GM23338 (cell line): ENCODE measurements at regions not wholly inside any gene's neighbourhood (a gene's known extent, or its start where the extent isn't known, plus 50 kb on each side); places are given as distances from the start of the nearest gene placed in this dataset.

Experiments
- ATAC-seq: fragments of 200-7000 bp; cut with Tn5 transposase; 3 replicates; pipeline ENCODE4 v1.9.1; 2020
- DNase-seq: peaks from one replicate; pipeline ENCODE4 v3.0.0-alpha.2; 2015; ENCODE audit warnings: low spot score
- H2AFZ ChIP-seq: fragments of 200-600 bp; sonication (generic); 2 replicates; pipeline ENCODE4 v1.8.0; 2016; ENCODE audit warnings: antibody characterized with exemption, mild to moderate bottlenecking, moderate library complexity
- H3F3A ChIP-seq: fragments of 200-600 bp; sonication (generic); replicated peaks from 2 replicates; pipeline ENCODE4 v1.8.0; 2017; ENCODE audit warnings: antibody characterized with exemption, mixed run types, low read depth
- H3K27ac ChIP-seq: fragments of 200-600 bp; sonication (generic); 2 replicates; pipeline ENCODE4 v1.6.1; 2016; ENCODE audit warnings: low read depth
- H3K27me3 ChIP-seq: fragments of 200-600 bp; sonication (generic); 2 replicates; pipeline ENCODE4 v1.8.0; 2016; ENCODE audit warnings: mild to moderate bottlenecking, mixed run types, moderate library complexity; ENCODE audit not compliant: insufficient read depth
- H3K36me3 ChIP-seq: fragments of 200-600 bp; sonication (generic); 2 replicates; pipeline ENCODE4 v1.8.0; 2016; ENCODE audit warnings: mild to moderate bottlenecking; ENCODE audit not compliant: insufficient read depth
- H3K4me1 ChIP-seq: fragments of 200-600 bp; sonication (generic); 2 replicates; pipeline ENCODE4 v1.8.0; 2016; ENCODE audit warnings: mild to moderate bottlenecking, moderate library complexity; ENCODE audit not compliant: insufficient read depth
- H3K4me2 ChIP-seq: fragments of 200-600 bp; sonication (generic); 2 replicates; pipeline ENCODE4 v1.7.1; 2017; ENCODE audit warnings: mixed run types
- H3K4me3 ChIP-seq: fragments of 200-600 bp; sonication (generic); 2 replicates; pipeline ENCODE4 v1.6.1; 2016; ENCODE audit warnings: mixed run types
- H3K79me2 ChIP-seq: fragments of 200-600 bp; sonication (generic); replicated peaks from 2 replicates; pipeline ENCODE4 v1.8.0; 2017; ENCODE audit warnings: mild to moderate bottlenecking; ENCODE audit not compliant: insufficient read depth
- H3K9me2 ChIP-seq: fragments of 200-600 bp; sonication (generic); 2 replicates; pipeline ENCODE4 v1.8.0; 2017; ENCODE audit not compliant: insufficient read depth
- H4K20me1 ChIP-seq: fragments of 200-600 bp; sonication (generic); replicated peaks from 2 replicates; pipeline ENCODE4 v1.8.0; 2017; ENCODE audit warnings: mild to moderate bottlenecking; ENCODE audit not compliant: insufficient read depth
- H3K27ac Mint-ChIP-seq: 2 replicates; pipeline ENCODE4 v1.8.0; 2020; ENCODE audit warnings: inconsistent platforms, mild to moderate bottlenecking, moderate library complexity, mixed read lengths
- H3K27me3 Mint-ChIP-seq: 3 replicates; pipeline ENCODE4 v1.8.0; 2022; ENCODE audit warnings: low read depth, mild to moderate bottlenecking, moderate library complexity, mixed read lengths, inconsistent platforms; ENCODE audit not compliant: insufficient read depth, poor library complexity
- H3K36me3 Mint-ChIP-seq: 3 replicates; pipeline ENCODE4 v1.8.0; 2021; ENCODE audit warnings: low read depth, mild to moderate bottlenecking, inconsistent platforms, moderate library complexity, mixed read lengths
- H3K4me1 Mint-ChIP-seq: 3 replicates; pipeline ENCODE4 v1.8.0; 2020; ENCODE audit warnings: mild to moderate bottlenecking, inconsistent platforms, mixed read lengths
- H3K4me3 Mint-ChIP-seq: 3 replicates; pipeline ENCODE4 v1.8.0; 2021; ENCODE audit warnings: moderate library complexity, mild to moderate bottlenecking, inconsistent platforms, mixed read lengths
- H3K9me3 Mint-ChIP-seq: 3 replicates; pipeline ENCODE4 v1.8.0; 2020; ENCODE audit warnings: moderate library complexity, mild to moderate bottlenecking, inconsistent platforms, mixed read lengths
- JUNB ChIP-seq: IDR thresholded peaks from one replicate; pipeline ENCODE4 v1.6.1; 2016; ENCODE audit warnings: antibody characterized with exemption; ENCODE audit not compliant: unreplicated experiment
- TF ChIP-seq, protein P1 (sequence below), 2 experiments: fragments of 200-600 bp in 1 of 2; sonication (generic) in 1 of 2; conservative IDR thresholded peaks; 2 replicates each; pipeline versions ENCODE4 v1.5.1 to v1.6.1; 2016 to 2017; ENCODE audit warnings: antibody characterized with exemption in 2 of 2, low read depth in 2 of 2, mild to moderate bottlenecking in 2 of 2, moderate library complexity in 1 of 2

DNA sequence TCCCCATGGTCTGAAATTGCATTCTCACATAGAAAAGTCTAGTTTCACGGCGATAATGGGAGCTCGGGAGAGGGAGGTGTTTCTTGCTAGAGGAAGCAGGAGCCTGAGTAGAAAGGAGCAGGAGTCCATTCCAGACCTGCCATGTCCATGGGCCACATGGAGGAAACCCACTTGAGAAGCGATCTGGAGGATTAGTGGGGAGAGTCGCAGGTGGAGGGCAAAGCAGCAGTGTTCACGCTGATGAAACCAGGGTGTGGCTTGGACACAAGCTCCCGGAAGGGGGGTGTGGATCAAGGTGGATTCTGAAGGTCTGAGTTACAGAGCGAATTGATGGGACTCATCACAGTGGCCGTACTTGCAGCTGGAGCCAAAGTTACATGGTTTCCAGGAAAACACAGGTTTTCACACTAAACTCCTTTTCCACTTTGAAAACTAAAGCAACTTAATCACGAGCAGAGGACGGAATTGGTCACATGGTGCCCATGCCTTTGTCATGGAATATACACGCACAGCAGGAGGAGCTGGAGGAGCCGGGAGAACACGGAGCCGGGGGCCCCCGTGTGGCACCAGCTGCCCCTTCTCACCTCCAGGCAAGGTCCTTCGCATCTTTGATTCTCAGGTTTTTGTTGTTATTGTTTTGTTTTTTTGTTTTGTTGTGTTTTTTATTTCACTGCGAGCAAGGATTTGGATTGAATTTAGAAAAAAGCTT, 255.1 kb upstream of the MYT1L start:
- Mint-ChIP-seq H3K36me3 (no peaks in the 10 kb centered on the region), H3K27me3 (peaks cover 2% of the 10 kb centered on the region), H3K9me3 (no peaks in the 10 kb centered on the region; the same call in 2 of the 3 replicates), H3K4me1 (peaks cover 14% of the 10 kb centered on the region), H3K4me3 (no peak overlapping the region), H3K27ac (no peak overlapping the region)
- Histone ChIP-seq H3K4me1 (no peaks in the 10 kb centered on the region), H3K27me3 (no peaks in the 10 kb centered on the region), H4K20me1 (no peaks in the 10 kb centered on the region), H2AFZ (no peak overlapping the region), H3K27ac (no peak overlapping the region), H3F3A (no peaks in the 10 kb centered on the region), H3K4me2 (no peak overlapping the region), H3K36me3 (no peaks in the 10 kb centered on the region), H3K4me3 (no peak overlapping the region), H3K79me2 (no peaks in the 10 kb centered on the region), H3K9me2 (peaks cover 5% of the 10 kb centered on the region; the same call in 1 of the 2 replicates)
- DNase-seq = no peak
- peak; percentile 35; the same call in 1 of the 3 replicates for ATAC-seq
- TF ChIP-seq, protein P1, sequence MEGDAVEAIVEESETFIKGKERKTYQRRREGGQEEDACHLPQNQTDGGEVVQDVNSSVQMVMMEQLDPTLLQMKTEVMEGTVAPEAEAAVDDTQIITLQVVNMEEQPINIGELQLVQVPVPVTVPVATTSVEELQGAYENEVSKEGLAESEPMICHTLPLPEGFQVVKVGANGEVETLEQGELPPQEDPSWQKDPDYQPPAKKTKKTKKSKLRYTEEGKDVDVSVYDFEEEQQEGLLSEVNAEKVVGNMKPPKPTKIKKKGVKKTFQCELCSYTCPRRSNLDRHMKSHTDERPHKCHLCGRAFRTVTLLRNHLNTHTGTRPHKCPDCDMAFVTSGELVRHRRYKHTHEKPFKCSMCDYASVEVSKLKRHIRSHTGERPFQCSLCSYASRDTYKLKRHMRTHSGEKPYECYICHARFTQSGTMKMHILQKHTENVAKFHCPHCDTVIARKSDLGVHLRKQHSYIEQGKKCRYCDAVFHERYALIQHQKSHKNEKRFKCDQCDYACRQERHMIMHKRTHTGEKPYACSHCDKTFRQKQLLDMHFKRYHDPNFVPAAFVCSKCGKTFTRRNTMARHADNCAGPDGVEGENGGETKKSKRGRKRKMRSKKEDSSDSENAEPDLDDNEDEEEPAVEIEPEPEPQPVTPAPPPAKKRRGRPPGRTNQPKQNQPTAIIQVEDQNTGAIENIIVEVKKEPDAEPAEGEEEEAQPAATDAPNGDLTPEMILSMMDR (conservative IDR thresholded peaks at IDR 0.05; ENCODE audit: low read depth in 2 of 2) = 0 out of 4 replicates have a peak, but pooled peaks of 1 of the 2 experiments have one; percentile 10
- TF ChIP-seq JUNB = no peak

DNA sequence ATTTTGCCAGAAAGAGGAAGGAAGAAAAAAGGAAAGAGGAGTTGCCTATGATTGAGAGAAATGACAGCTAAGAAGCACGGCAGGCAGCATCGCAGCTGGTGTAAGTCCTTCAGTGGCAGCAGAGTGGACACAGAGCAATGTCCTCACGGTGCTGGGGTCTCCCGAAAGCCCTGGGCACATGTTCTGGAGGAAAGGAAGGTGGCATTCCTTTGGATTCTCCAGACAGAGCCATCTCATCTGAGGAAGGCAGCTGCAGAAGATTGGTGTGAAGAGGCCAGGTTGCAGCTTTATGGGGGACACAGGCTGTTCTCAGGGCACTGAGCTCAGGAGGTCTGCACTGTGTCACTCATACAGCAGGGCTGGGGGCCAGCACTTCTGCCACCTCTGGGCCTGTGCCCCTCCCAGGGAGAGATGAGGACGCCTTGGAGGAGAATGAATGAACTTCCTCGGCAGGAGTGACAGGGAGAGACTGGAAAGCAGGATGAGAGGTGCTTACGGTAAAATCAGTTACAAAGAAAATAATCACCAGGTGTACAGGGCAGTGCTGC, 252.0 kb upstream of the MYT1L start:
- DNase-seq (no peak), ATAC-seq (no peak)
- Histone ChIP-seq H3K4me3 (no peak overlapping the region), H3F3A (no peaks in the 10 kb centered on the region), H3K36me3 (no peaks in the 10 kb centered on the region), H3K27ac (no peak overlapping the region), H3K79me2 (no peaks in the 10 kb centered on the region), H3K4me1 (no peaks in the 10 kb centered on the region), H2AFZ (no peak overlapping the region), H3K4me2 (no peak overlapping the region), H3K9me2 (no peaks in the 10 kb centered on the region), H3K27me3 (no peaks in the 10 kb centered on the region), H4K20me1 (no peaks in the 10 kb centered on the region)
- Mint-ChIP-seq H3K27ac (no peak overlapping the region), H3K4me1 (peaks cover 12% of the 10 kb centered on the region), H3K4me3 (no peak overlapping the region), H3K27me3 (peaks cover 2% of the 10 kb centered on the region), H3K9me3 (no peaks in the 10 kb centered on the region; the same call in 2 of the 3 replicates), H3K36me3 (no peaks in the 10 kb centered on the region)
- TF ChIP-seq, protein P1 (conservative IDR thresholded peaks at IDR 0.05; ENCODE audit: low read depth in 2 of 2) = no peak
- TF ChIP-seq JUNB = no peak
